Endothelial cell of umbilical vein (primary cell): ENCODE measurements at regions not wholly inside any gene's neighbourhood (a gene's known extent, or its start where the extent isn't known, plus 50 kb on each side); places are given as distances from the start of the nearest gene placed in this dataset.

ENCODE experiments used
- BruUV-seq: library from RNA; stranded (reverse); fragments of 400-500 nt; replicated peaks from 2 replicates; lab custom pipeline; 2021; lab: Mats Ljungman, UMichigan
- CTCF ChIA-PET: fragments of 300-600, 350-600 bp; sonication (Branson Sonifier 250); formaldehyde crosslinking; loops from one replicate; lab custom pipeline; 2021; ENCODE audit warnings: antibody characterized with exemption, inconsistent platforms; lab: Charles Lee
- POLR2A ChIA-PET: fragments of 300-600, 350-600 bp; sonication (Branson Sonifier 250); formaldehyde crosslinking; loops from one replicate; lab custom pipeline; 2021; ENCODE audit warnings: antibody characterized with exemption, inconsistent platforms; lab: Charles Lee
- DNase-seq: peaks from one replicate; pipeline ENCODE4 v3.0.0-alpha.2; 2011; ENCODE audit warnings: low read depth, low spot score
- FAIRE-seq: peaks from 2 replicates; lab custom pipeline; 2011; peaks lifted over from hg19 to GRCh38; lab: Jason Lieb, UNC
- H2AFZ ChIP-seq: 2 replicates; pipeline ENCODE4 v1.6.0; 2012; ENCODE audit warnings: low read depth, low read length, control low read depth, inconsistent platforms
- H3K27ac ChIP-seq: 2 replicates; pipeline ENCODE4 v1.5.1; 2011; ENCODE audit warnings: low read depth, mild to moderate bottlenecking, control low read depth, low read length, moderate library complexity; ENCODE audit not compliant: insufficient read depth
- H3K27me3 ChIP-seq, 2 experiments: 2 replicates each; pipeline versions ENCODE4 v1.6.0 to v1.6.1; 2011; ENCODE audit warnings: low read length in 2 of 2, mixed read lengths in 1 of 2; ENCODE audit not compliant: control insufficient read depth in 2 of 2, insufficient read depth in 2 of 2
- H3K36me3 ChIP-seq, 2 experiments: 2 replicates in 1 of 2; 3 replicates in 1 of 2; pipeline ENCODE4 v1.5.1; 2011; ENCODE audit warnings: low read length in 2 of 2, mild to moderate bottlenecking in 1 of 2, moderate library complexity in 1 of 2; ENCODE audit not compliant: control insufficient read depth in 2 of 2, insufficient read depth in 2 of 2; ENCODE audit errors: extremely low read depth in 1 of 2
- H3K4me1 ChIP-seq: 3 replicates; pipeline ENCODE4 v1.5.1; 2011; ENCODE audit warnings: mild to moderate bottlenecking, low read length; ENCODE audit not compliant: control insufficient read depth, insufficient read depth; ENCODE audit errors: extremely low read depth
- H3K4me2 ChIP-seq: 2 replicates; pipeline ENCODE4 v1.6.1; 2011; ENCODE audit warnings: low read length, control low read depth, mixed read lengths; ENCODE audit not compliant: insufficient read depth
- H3K4me3 ChIP-seq, 3 experiments: fragments of 200-600 bp in 1 of 3; sonication (generic), shearing (Covaris generic) in 1 of 3; replicated peaks in 1 of 3; 2 replicates each; pipeline ENCODE4 v1.5.1; 2011 to 2016; ENCODE audit warnings: control low read depth in 3 of 3, low read length in 3 of 3, mild to moderate bottlenecking in 2 of 3, inconsistent platforms in 1 of 3, low read depth in 1 of 3, moderate library complexity in 1 of 3; ENCODE audit not compliant: insufficient read depth in 1 of 3
- H3K79me2 ChIP-seq: 2 replicates; pipeline ENCODE4 v1.6.0; 2012; ENCODE audit warnings: low read length, inconsistent platforms; ENCODE audit not compliant: control insufficient read depth, insufficient read depth
- H3K9ac ChIP-seq: replicated peaks from 2 replicates; pipeline ENCODE3; 2011; ENCODE audit warnings: low read length, control low read depth; ENCODE audit not compliant: insufficient read depth; ENCODE audit errors: extremely low read depth
- H3K9me1 ChIP-seq: replicated peaks from 3 replicates; pipeline ENCODE4 v1.6.0; 2011; ENCODE audit warnings: mild to moderate bottlenecking, low read length; ENCODE audit not compliant: control insufficient read depth, insufficient read depth; ENCODE audit errors: extremely low read depth
- H3K9me3 ChIP-seq: replicated peaks from 2 replicates; pipeline ENCODE4 v1.5.1; 2012; ENCODE audit warnings: low read length, inconsistent platforms; ENCODE audit not compliant: control insufficient read depth, insufficient read depth
- H4K20me1 ChIP-seq: replicated peaks from 2 replicates; pipeline ENCODE3; 2011; ENCODE audit warnings: mild to moderate bottlenecking, low read length; ENCODE audit not compliant: control insufficient read depth, insufficient read depth; ENCODE audit errors: extremely low read depth
- CTCF ChIP-seq, 2 donors: IDR thresholded peaks; 1 replicate in 1 of 2; 2 replicates in 1 of 2; pipeline ENCODE4 v1.5.1; 2011; ENCODE audit warnings: low read length in 2 of 2, mild to moderate bottlenecking in 2 of 2, moderate library complexity in 2 of 2, control low read depth in 1 of 2, inconsistent platforms in 1 of 2, low read depth in 1 of 2; ENCODE audit not compliant: insufficient read depth in 1 of 2; ENCODE audit errors: extremely low read depth in 1 of 2
- EZH2 ChIP-seq: IDR thresholded peaks from 2 replicates; pipeline ENCODE4 v1.6.1; 2012; ENCODE audit warnings: borderline replicate concordance, low read depth, mild to moderate bottlenecking, moderate library complexity, low read length, inconsistent platforms; ENCODE audit not compliant: severe bottlenecking
- FOS ChIP-seq: IDR thresholded peaks from 2 replicates; pipeline ENCODE4 v1.6.1; 2011; ENCODE audit warnings: mild to moderate bottlenecking, low read length, moderate library complexity, borderline replicate concordance; ENCODE audit not compliant: insufficient read depth
- GATA2 ChIP-seq: IDR thresholded peaks from 2 replicates; pipeline ENCODE4 v1.7.0; 2011; ENCODE audit warnings: low read depth, mild to moderate bottlenecking, moderate library complexity, mixed read lengths, low read length; ENCODE audit not compliant: insufficient read length, insufficient read depth
- JUN ChIP-seq: IDR thresholded peaks from 2 replicates; pipeline ENCODE4 v1.6.1; 2011; ENCODE audit warnings: borderline replicate concordance, low read depth; ENCODE audit not compliant: insufficient read length, insufficient read depth
- MAX ChIP-seq: IDR thresholded peaks from 2 replicates; pipeline ENCODE4 v1.6.1; 2011; ENCODE audit not compliant: insufficient read depth, insufficient read length
- MYC ChIP-seq: IDR thresholded peaks from one replicate; pipeline ENCODE4 v1.6.1; 2011; ENCODE audit warnings: mild to moderate bottlenecking, low read depth, low read length
- POLR2A ChIP-seq: IDR thresholded peaks from 2 replicates; pipeline ENCODE4 v1.6.1; 2012; ENCODE audit warnings: low read depth, mild to moderate bottlenecking, control low read depth, low read length
- POLR2AphosphoS5 ChIP-seq: IDR thresholded peaks from 2 replicates; pipeline ENCODE4 v1.6.1; 2012; ENCODE audit warnings: low read depth, mild to moderate bottlenecking, control low read depth, low read length, moderate library complexity; ENCODE audit not compliant: insufficient read depth
- dilution Hi-C: fragments of 300-500 bp; cut with MboI; formaldehyde crosslinking; loops from one replicate; pipeline ENCODE4 v1.15.0; 2019; ENCODE audit warnings: low sequenced_read_pairs; ENCODE audit not compliant: extremely low pct_ligation_motif_present
- intact Hi-C: fragments of 100-400 bp; cut with micrococcal nuclease; formaldehyde crosslinking; loops from one replicate; pipeline ENCODE4 v1.10.0; 2022

GRCh38 chr2:189268763-189269162 lies 89.2 kb upstream of the COL5A2 start:
- TF ChIP-seq POLR2AphosphoS5 (no peak), JUN (no peak), EZH2 (no peak), GATA2 (no peak), CTCF (IDR thresholded peaks at IDR 0.05; ENCODE audit: extremely low read depth in 1 of 2, insufficient read depth in 1 of 2, low read depth in 1 of 2, low read length in 2 of 2) (no peak), MAX (no peak), POLR2A (no peak), FOS (no peak), MYC (no peak)
- Histone ChIP-seq H4K20me1 (no peaks in the 10 kb centered on the region), H3K4me2 (no peak overlapping the region), H3K27me3 (no peaks in the 10 kb centered on the region), H3K27ac (no peak overlapping the region), H2AFZ (no peak overlapping the region), H3K9ac (no peak overlapping the region), H3K79me2 (no peaks in the 10 kb centered on the region), H3K36me3 (no peaks in the 10 kb centered on the region), H3K9me3 (no peaks in the 10 kb centered on the region), H3K9me1 (no peaks in the 10 kb centered on the region), H3K4me1 (no peaks in the 10 kb centered on the region), H3K4me3 (no peak overlapping the region)
- FAIRE-seq = no peak
- no TSS peak for BruUV-seq
- DNase-seq = no peak
- POLR2A ChIA-PET = no interaction called here
- dilution Hi-C loops (no loop called here), intact Hi-C loops (no loop called here)
- CTCF ChIA-PET = interaction anchor here (1.0 kb wide), 1 partner anchor 19 kb away, joined by 3 read pairs; no protein-coding TSS in a partner anchor
